CD14-positive monocyte (primary cell): ENCODE measurements at regions not wholly inside any gene's neighbourhood (a gene's known extent, or its start where the extent isn't known, plus 50 kb on each side); places are given as distances from the start of the nearest gene placed in this dataset.

ENCODE experiments used
- DNase-seq, 3 donors: peaks; one replicate each; pipeline ENCODE4 v3.0.0-alpha.2; 2011 to 2022
- H2AFZ ChIP-seq: 2 replicates; pipeline ENCODE4 v1.6.0; 2012; ENCODE audit warnings: mild to moderate bottlenecking, low read depth, low read length, inconsistent platforms; ENCODE audit not compliant: insufficient read depth, poor library complexity, severe bottlenecking
- H3K27ac ChIP-seq, 2 donors: 1 replicate in 1 of 2; 2 replicates in 1 of 2; pipeline ENCODE4 v1.5.1; 2012 to 2013; ENCODE audit warnings: low read length in 2 of 2, control low read depth in 1 of 2, inconsistent platforms in 1 of 2, low read depth in 1 of 2, mild to moderate bottlenecking in 1 of 2
- H3K27me3 ChIP-seq, 2 donors: one replicate each; pipeline versions ENCODE4 v1.6.0 to v1.6.1; 2011 to 2013; ENCODE audit warnings: low read length in 2 of 2; ENCODE audit not compliant: control insufficient read depth in 2 of 2, insufficient read depth in 2 of 2
- H3K36me3 ChIP-seq, 2 donors: replicated peaks in 1 of 2; 1 replicate in 1 of 2; 2 replicates in 1 of 2; pipeline versions ENCODE4 v1.5.1 to v1.6.1; 2012 to 2013; ENCODE audit warnings: low read length in 2 of 2, control low read depth in 1 of 2, inconsistent platforms in 1 of 2, mild to moderate bottlenecking in 1 of 2; ENCODE audit not compliant: insufficient read depth in 2 of 2, control insufficient read depth in 1 of 2
- H3K4me1 ChIP-seq, 2 donors: 1 replicate in 1 of 2; 2 replicates in 1 of 2; pipeline versions ENCODE4 v1.5.1 to v1.6.1; 2012 to 2013; ENCODE audit warnings: low read length in 2 of 2, control low read depth in 1 of 2, inconsistent platforms in 1 of 2, mild to moderate bottlenecking in 1 of 2, moderate library complexity in 1 of 2; ENCODE audit not compliant: insufficient read depth in 2 of 2, control insufficient read depth in 1 of 2
- H3K4me2 ChIP-seq: replicated peaks from 2 replicates; pipeline ENCODE3; 2012; ENCODE audit warnings: low read length, moderate library complexity, mild to moderate bottlenecking; ENCODE audit not compliant: poor library complexity, severe bottlenecking; ENCODE audit errors: extremely low read depth
- H3K4me3 ChIP-seq, 3 experiments: fragments of 200-600 bp in 1 of 3; sonication (generic) in 1 of 3; replicated peaks in 1 of 3; 1 replicate in 2 of 3; 2 replicates in 1 of 3; pipeline ENCODE4 v1.5.1; 2011 to 2013; ENCODE audit warnings: low read length in 3 of 3, mild to moderate bottlenecking in 3 of 3, control low read depth in 2 of 3, low read depth in 2 of 3, inconsistent platforms in 1 of 3, moderate library complexity in 1 of 3
- H3K79me2 ChIP-seq: 2 replicates; pipeline ENCODE4 v1.6.0; 2012; ENCODE audit warnings: mild to moderate bottlenecking, control low read depth, inconsistent platforms, low read length, moderate library complexity; ENCODE audit not compliant: insufficient read depth
- H3K9ac ChIP-seq: 2 replicates; pipeline ENCODE4 v1.6.0; 2017; ENCODE audit warnings: low read length, mild to moderate bottlenecking; ENCODE audit not compliant: insufficient read depth, poor library complexity, severe bottlenecking
- H3K9me3 ChIP-seq, 2 donors: replicated peaks in 1 of 2; 1 replicate in 1 of 2; 2 replicates in 1 of 2; pipeline versions ENCODE4 v1.5.1 to v1.6.1; 2012 to 2013; ENCODE audit warnings: low read length in 2 of 2, control low read depth in 1 of 2; ENCODE audit not compliant: control insufficient read depth in 1 of 2, insufficient read depth in 1 of 2
- H4K20me1 ChIP-seq: 2 replicates; pipeline ENCODE4 v1.6.0; 2012; ENCODE audit warnings: mild to moderate bottlenecking, low read length, control low read depth, moderate library complexity; ENCODE audit not compliant: insufficient read depth
- H3K27ac Mint-ChIP-seq, 7 donors: one replicate each; pipeline ENCODE4 v1.8.0; 2020; ENCODE audit warnings: mild to moderate bottlenecking in 7 of 7, mixed read lengths in 7 of 7, moderate library complexity in 6 of 7, inconsistent platforms in 2 of 7
- H3K27me3 Mint-ChIP-seq, 3 donors: one replicate each; pipeline ENCODE4 v1.8.0; 2021 to 2022; ENCODE audit warnings: low read depth in 3 of 3, mild to moderate bottlenecking in 3 of 3, mixed read lengths in 3 of 3, moderate library complexity in 3 of 3, inconsistent platforms in 1 of 3
- H3K36me3 Mint-ChIP-seq, 2 donors: one replicate each; pipeline ENCODE4 v1.8.0; 2020; ENCODE audit warnings: mixed read lengths in 2 of 2, inconsistent platforms in 1 of 2, mild to moderate bottlenecking in 1 of 2
- H3K4me1 Mint-ChIP-seq: one replicate; pipeline ENCODE4 v1.8.0; 2020; ENCODE audit warnings: mild to moderate bottlenecking, mixed read lengths
- H3K4me3 Mint-ChIP-seq, 2 donors: one replicate each; pipeline ENCODE4 v1.8.0; 2020; ENCODE audit warnings: mild to moderate bottlenecking in 2 of 2, mixed read lengths in 2 of 2, moderate library complexity in 1 of 2
- H3K9me3 Mint-ChIP-seq, 7 donors: one replicate each; pipeline ENCODE4 v1.8.0; 2020 to 2022; ENCODE audit warnings: mixed read lengths in 7 of 7, mild to moderate bottlenecking in 6 of 7, moderate library complexity in 6 of 7, inconsistent platforms in 2 of 7
- WGBS: methylation state at CpG from one replicate; pipeline ENCODE4 v1.1.5; 2013; ENCODE audit warnings: missing lambda C conversion rate; ENCODE audit not compliant: insufficient coverage; 5-methylcytosine and 5-hydroxymethylcytosine counted together
- intact Hi-C, 2 donors: fragments of 100-400 bp; cut with micrococcal nuclease; formaldehyde crosslinking; loops; one replicate each; pipeline versions ENCODE4 v1.15.0 to v1.15.1; 2023
- TF ChIP-seq, protein P1 (sequence below): fragments of 200-600 bp; IDR thresholded peaks from one replicate; pipeline ENCODE4 v1.8.0; 2022; ENCODE audit warnings: antibody characterized with exemption, mild to moderate bottlenecking

DNA sequence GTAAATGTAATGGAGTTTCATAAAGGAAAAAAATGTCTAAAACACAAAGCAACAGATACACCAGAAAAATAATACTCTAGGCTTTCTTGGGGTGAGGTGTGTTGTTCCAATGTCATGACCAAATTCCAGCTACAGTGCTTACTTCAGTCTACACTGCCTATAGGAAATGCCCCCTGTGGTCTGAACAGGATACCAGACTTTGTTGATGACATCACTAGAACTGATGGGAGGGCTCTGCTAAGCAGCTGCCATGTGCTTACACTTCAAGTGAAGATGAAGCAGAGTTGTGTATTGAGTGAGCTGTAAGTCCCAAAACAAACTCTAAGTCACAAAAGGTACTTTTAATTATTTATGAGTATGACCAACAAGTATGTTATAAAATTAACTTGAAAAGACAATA lies 456.1 kb upstream of the IL12A start:
- Mint-ChIP-seq H3K36me3 (no peaks in the 10 kb centered on the region), H3K27me3 (peaks cover 0 to 2% (median 0%) of the 10 kb centered on the region in 3 donors), H3K9me3 (peaks cover 0 to 2% (median 0%) of the 10 kb centered on the region in 7 donors), H3K4me1 (no peaks in the 10 kb centered on the region), H3K27ac (no peak overlapping the region), H3K4me3 (no peak overlapping the region)
- Histone ChIP-seq H3K27ac (no peak overlapping the region), H3K36me3 (no peaks in the 10 kb centered on the region), H3K9me3 (no peaks in the 10 kb centered on the region), H4K20me1 (no peaks in the 10 kb centered on the region), H3K79me2 (no peaks in the 10 kb centered on the region), H3K9ac (no peak overlapping the region), H3K4me3 (no peak overlapping the region), H3K27me3 (no peaks in the 10 kb centered on the region), H3K4me1 (no peaks in the 10 kb centered on the region), H2AFZ (no peak overlapping the region), H3K4me2 (no peak overlapping the region)
- DNase-seq = no peak
- TF ChIP-seq, protein P1, sequence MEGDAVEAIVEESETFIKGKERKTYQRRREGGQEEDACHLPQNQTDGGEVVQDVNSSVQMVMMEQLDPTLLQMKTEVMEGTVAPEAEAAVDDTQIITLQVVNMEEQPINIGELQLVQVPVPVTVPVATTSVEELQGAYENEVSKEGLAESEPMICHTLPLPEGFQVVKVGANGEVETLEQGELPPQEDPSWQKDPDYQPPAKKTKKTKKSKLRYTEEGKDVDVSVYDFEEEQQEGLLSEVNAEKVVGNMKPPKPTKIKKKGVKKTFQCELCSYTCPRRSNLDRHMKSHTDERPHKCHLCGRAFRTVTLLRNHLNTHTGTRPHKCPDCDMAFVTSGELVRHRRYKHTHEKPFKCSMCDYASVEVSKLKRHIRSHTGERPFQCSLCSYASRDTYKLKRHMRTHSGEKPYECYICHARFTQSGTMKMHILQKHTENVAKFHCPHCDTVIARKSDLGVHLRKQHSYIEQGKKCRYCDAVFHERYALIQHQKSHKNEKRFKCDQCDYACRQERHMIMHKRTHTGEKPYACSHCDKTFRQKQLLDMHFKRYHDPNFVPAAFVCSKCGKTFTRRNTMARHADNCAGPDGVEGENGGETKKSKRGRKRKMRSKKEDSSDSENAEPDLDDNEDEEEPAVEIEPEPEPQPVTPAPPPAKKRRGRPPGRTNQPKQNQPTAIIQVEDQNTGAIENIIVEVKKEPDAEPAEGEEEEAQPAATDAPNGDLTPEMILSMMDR = no peak
- intact Hi-C loops = no loop called here

GRCh38 chr3:159534496-159534895 lies 454.1 kb upstream of the IL12A start:
- H3K27me3 Mint-ChIP-seq = peaks cover 0 to 2% (median 0%) of the 10 kb centered on the region in 3 donors
- no peak overlapping the region for H3K27ac Mint-ChIP-seq
- no peak overlapping the region for H3K4me3 Mint-ChIP-seq
- WGBS = 40% methylated on average over 1 of the region's 3 CpGs
- H3K9me3 Mint-ChIP-seq = peaks cover 0 to 2% (median 0%) of the 10 kb centered on the region in 7 donors
- Histone ChIP-seq H3K4me3 (no peak overlapping the region), H3K79me2 (no peaks in the 10 kb centered on the region), H2AFZ (no peak overlapping the region), H3K9me3 (no peaks in the 10 kb centered on the region), H3K4me2 (no peak overlapping the region), H3K27ac (no peak overlapping the region), H3K4me1 (no peaks in the 10 kb centered on the region), H3K9ac (no peak overlapping the region), H3K27me3 (no peaks in the 10 kb centered on the region), H3K36me3 (no peaks in the 10 kb centered on the region), H4K20me1 (no peaks in the 10 kb centered on the region)
- intact Hi-C loops = no loop called here
- no peaks in the 10 kb centered on the region for H3K4me1 Mint-ChIP-seq
- H3K36me3 Mint-ChIP-seq = no peaks in the 10 kb centered on the region
- TF ChIP-seq, protein P1 = no peak
- DNase-seq = no peak
